NCI-H69 (cell line): ENCODE measurements at regions not wholly inside any gene's neighbourhood (a gene's known extent, or its start where the extent isn't known, plus 50 kb on each side); places are given as distances from the start of the nearest gene placed in this dataset.
"Not testable (repeated sequence)": the region's sequence is repeated elsewhere in the genome, so short reads cannot be mapped to it uniquely, and the experiment has no call there.

Experiments used
- DNase-seq: peaks from one replicate; lab custom pipeline; 2025; lab: John Stamatoyannopoulos, UW

DNA sequence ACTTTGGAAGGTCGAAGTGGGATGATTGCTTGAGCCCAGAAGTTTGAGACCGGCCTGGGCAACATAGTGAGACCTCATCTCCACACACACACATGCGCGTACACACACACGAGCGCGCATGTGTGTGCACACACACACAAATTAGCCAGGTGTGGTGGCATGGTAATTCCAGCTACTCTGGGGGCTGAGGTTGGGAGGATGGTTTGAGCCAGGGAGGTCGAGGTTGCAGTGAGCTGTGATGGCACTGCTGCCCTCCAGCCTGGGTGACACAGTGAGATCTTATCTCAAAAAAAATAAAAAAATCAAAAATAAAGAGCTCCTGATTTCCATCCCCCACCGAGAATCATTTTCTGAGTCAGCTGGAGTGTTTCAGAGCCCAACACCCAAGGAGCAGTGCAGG, 261.5 kb upstream of the PLGLB2 start:
- DNase-seq, result not testable (repeated sequence)

GRCh38 chr2:87488021-87488420, 259.9 kb upstream of the PLGLB2 start:
- not testable (repeated sequence) for DNase-seq

DNA sequence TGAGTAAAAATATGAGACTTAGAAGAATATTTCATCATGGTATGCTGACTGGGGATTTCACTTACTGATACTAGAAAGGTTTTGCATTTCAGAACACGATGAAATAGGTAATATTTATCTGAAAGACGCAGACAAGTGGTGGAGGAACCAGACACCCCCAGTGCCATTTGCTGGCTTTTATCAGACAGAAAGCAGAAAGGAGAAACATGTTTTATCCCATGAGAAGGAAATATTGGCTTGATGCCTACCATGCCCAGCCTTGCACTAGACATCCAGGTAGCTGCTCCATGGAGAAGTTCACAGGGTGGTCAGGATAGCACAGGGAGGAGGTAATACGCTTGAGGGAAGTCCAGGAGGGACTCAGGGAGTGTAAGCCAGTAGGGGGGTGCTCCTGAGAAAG, 258.9 kb upstream of the PLGLB2 start:
- DNase-seq, result not testable (repeated sequence)

- not testable (repeated sequence) for DNase-seq
Observed at GRCh38 chr2:87494846-87495245, 253.0 kb upstream of the PLGLB2 start.

- DNase-seq, result not testable (repeated sequence)
Observed at GRCh38 chr2:87495455-87495854, 252.4 kb upstream of the PLGLB2 start.

GRCh38 chr2:87496036-87497006, 251.6 kb upstream of the PLGLB2 start:
- DNase-seq, result not testable (repeated sequence)

- DNase-seq, result not testable (repeated sequence)
Observed at GRCh38 chr2:87497135-87497534, 250.8 kb upstream of the PLGLB2 start.

DNA sequence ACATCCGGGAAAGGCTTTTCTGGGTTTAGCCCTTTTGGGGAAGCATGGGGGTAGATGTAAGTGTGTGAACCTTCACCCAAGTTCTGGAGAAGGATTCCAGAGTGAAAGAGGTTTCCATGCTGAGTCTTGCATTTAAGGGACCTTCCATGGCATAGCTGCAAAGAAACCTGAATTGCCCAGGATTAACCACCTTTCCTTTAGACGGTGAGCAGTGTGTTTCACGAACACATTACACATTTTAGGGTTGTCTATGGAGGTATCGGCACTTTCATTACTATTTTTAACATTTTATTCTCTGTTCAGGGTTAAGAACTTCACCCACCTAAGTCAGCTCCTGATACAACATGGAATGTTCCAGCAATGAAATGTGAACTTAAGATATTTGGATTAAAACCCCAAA, 250.2 kb upstream of the PLGLB2 start:
- not testable (repeated sequence) for DNase-seq

DNA sequence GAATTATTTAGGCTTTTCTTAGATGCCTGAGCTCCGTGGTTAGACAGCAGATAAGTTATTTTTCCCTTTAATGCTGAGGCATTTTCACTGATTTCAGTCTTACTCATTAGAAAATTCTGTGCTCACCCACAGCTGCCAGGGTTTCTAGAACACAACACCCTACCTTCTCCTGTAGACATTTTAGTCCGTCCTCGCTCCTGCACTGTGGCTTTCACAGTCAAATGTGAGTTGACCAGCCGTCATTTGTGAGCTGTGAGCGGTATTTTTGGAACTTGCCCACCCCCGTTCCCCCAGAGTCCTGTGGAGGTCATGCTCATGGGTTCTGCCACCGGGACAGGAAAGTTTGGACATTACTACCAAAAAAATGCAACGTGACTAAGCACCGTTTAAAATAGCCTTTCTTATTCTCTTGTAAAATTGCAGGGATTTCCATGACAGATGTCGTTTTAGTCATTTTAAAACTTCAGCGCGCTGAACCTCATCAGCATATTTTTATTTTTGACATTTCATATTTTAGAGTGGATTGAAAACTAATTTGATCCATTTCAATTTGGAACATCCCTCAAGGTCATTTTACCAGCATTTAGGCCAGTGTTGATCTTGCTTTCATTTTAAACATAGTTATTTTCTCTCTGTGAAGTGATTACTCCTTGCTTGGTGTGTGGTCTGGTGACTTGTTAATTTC, 249.6 kb upstream of the PLGLB2 start:
- DNase-seq, result not testable (repeated sequence)

- not testable (repeated sequence) for DNase-seq
Observed at GRCh38 chr2:87498854-87499238, 249.0 kb upstream of the PLGLB2 start.

DNA sequence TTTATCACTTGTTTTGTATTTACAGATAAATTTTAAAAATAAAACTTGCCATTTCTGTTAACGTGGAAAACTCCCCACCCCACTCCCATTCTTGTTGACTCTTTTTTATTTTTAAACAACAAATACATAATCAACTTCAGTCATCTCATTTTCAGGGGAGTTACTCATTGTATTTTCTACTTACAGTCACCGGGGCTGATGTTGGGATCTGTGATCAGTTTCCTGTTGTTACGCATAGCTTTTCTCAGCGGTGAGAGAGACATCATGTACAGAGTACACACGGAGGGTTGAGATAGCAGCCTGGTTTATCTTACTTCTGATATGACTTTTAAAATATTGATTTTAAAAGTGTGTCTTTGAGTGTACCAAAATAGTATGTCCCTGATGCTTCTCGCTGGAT, 248.0 kb upstream of the PLGLB2 start:
- not testable (repeated sequence) for DNase-seq

DNA sequence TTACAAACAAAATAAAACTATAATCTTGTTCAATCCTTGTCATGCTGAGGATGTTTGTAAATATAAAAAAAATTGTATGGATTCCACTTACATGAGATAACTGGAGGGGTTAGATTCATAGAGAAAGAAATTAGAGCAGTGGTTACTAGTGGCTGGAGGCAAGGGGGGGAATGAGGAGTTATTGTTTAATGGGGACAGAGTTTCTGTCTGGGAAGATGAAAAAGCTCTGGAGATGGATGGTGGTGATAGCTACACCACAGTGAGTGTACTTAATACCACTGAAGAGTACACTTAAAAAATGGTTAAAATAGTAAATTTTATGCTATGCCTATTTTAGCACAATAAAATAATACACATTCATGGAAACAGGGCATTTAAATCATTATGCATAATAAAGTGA, 247.5 kb upstream of the PLGLB2 start:
- not testable (repeated sequence) for DNase-seq

- not testable (repeated sequence) for DNase-seq
Observed at GRCh38 chr2:87500951-87501350, 246.9 kb upstream of the PLGLB2 start.

DNA sequence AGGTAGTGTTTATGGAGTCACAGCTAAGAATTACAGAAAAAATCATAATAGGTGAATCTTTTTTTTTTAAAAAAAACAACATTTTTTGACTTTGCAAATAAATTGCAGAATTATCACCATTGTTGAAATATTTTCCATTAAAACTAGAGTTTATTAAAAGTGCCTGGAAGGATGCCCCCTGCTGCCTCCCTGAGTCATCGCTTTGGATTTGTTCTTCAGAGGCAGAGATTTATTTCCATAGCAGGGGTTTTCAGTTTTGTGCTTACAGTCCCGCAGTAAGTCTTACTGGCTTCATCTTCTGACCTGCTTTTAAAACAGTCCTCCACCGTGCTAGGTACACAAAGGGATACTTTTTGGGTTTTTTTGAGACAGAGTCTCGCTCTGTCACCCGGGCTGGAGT, 244.9 kb upstream of the PLGLB2 start:
- DNase-seq, result not testable (repeated sequence)

DNA sequence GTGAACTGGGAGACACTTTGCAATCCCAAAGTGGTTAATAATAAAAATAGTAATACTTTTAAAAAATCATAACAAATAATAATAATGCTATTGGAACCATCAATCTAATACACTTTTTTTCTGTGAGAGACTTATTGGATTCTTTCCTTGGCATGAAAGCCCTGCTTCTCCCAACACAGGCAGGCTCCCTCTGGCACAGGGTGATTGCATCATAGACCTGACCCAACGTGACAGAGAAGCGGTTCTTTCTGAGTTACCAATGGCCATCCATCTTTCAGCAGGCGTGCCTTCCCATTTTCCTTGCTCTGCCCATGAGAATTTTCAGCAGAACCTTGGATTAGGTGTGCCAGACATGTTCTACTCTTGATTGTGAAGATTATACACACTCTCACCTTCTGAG, 242.6 kb upstream of the PLGLB2 start:
- DNase-seq, result not testable (repeated sequence)

DNA sequence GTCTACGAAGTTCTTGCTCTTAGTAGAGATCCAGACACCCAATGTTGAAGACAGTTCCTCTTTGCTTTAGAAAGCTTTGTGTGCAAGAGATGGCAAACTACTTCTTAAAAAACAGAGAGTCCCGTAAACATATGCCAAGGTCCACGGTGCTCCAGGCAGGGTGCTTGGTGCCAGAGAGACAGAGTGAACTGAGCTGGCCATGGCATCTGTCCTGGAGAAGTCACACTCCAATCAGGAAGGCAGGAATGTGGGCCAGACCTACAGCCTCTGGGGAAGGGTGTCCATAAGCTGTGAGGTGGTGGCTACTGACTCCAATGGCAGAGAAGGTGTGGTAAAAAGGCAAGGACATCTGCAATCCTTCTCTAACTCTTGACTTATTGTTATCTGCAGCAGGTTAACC, 242.0 kb upstream of the PLGLB2 start:
- not testable (repeated sequence) for DNase-seq

DNA sequence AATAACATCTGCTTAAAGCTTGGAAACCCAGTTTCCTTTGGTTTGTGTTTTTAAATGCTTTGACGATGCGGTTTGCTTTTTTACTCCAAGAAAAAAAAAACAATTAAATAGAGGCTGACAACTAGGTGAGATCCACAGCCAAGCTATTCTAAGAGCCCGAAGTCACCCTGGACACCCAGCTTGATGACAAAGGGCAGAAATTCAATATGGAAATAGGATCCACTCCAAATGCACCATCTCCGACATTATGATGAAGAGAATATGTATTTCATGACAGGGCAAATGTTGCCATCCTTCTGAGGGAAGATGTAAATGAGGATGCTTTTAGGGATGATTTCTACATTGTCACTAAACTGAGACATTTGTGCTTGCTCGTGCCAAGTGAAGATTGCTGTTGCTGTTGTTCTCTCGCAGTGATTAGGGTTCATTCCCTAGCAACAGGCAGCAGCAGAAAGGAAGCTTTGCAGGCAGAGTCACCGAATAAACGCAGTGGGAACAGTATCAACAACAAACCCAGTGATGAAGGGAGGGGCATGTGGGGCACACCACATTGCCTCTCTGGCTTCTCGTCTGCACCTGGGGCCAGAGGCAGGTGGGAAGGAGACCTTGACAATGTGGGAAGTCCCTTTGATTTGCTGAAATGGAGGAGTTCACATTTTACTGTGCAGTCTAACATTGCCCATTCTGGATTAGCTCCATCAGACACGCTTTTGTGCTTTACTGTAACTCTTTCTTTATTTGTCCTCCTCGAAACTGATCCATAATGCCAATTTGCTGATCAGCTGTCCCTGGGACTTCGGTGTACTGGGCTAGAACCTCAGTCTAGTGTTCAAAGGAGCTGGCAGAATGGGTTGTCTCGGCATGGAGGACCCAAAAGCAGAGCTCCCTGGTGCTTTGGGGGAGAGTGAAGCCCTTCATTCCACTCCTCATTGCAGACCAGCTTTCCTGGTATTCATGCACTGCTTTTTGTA, 240.2 kb upstream of the PLGLB2 start:
- not testable (repeated sequence) for DNase-seq

DNA sequence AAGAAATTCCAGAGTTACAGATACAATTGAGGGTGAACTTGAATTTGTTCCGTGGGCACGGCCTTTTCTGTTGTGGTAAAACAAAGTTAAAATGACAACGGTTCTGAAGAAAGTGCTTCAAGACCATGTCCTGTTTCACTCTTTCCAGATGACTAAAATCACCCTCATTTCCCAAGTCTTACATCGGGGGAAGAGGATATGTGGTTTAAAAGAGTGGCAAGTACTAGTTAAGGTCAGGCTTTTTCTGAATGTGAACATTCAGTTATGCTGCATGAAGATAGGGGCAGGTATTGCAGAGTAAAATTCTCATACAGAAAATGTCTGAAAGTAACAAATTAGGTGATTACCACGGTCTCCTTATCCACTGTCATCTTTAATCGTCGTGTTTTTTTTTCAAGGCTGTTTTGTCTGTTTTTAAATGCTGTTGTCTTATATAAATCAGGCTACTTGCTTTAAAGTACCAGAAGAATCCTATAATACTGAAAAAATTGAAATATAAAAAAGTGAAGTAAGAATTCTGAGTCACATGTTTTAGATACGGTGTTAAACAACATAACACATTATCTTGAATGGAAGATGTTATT, 236.6 kb upstream of the PLGLB2 start:
- DNase-seq, result not testable (repeated sequence)

GRCh38 chr2:87512864-87513530, 234.9 kb upstream of the PLGLB2 start:
- DNase-seq, result not testable (repeated sequence)

DNA sequence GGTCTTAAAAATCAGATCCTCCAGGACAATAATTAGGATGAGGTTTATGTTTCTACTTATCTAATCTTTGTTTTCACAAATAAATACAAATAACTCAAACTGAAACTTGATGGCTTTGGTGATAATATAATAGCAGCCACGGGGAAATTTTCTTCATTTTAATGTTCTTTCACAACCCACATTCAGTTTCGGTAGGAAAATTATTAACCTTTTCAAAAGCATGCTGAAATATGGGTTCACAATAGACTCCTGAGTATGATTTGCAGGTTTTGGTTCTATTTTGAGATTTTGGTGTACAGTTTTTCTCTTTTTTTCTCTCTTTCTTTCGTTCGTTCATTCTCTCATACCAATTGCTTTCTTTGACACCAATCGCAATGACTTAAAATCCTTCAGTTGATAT, 233.9 kb upstream of the PLGLB2 start:
- not testable (repeated sequence) for DNase-seq

GRCh38 chr2:87514515-87514914, 233.4 kb upstream of the PLGLB2 start:
- not testable (repeated sequence) for DNase-seq
